C4-2B (cell line): ENCODE measurements at regions not wholly inside any gene's neighbourhood (a gene's known extent, or its start where the extent isn't known, plus 50 kb on each side); places are given as distances from the start of the nearest gene placed in this dataset.
A peak's percentile ranks its signal among the peaks of the same experiment; 100 is the strongest.

Experiments
- H3K27ac ChIP-seq: fragments of 450-650 bp; 2 replicates; pipeline ENCODE4 v1.5.1; 2017
- CTCF ChIP-seq: fragments of 450-650 bp; conservative IDR thresholded peaks from 2 replicates; pipeline ENCODE4 v1.5.1; 2017; ENCODE audit warnings: mild to moderate bottlenecking
- ZFX ChIP-seq: fragments of 450-650 bp; IDR thresholded peaks from 2 replicates; pipeline ENCODE4 v1.6.1; 2017

- TF ChIP-seq ZFX (no peak), CTCF (no peak)
- H3K27ac ChIP-seq: no peak overlapping the region
Observed at GRCh38 chr6:168369786-168370185, 50.2 kb upstream of the DACT2 start.

GRCh38 chr6:168370310-168370991 lies 50.9 kb upstream of the DACT2 start:
- no peak overlapping the region for H3K27ac ChIP-seq
- TF ChIP-seq CTCF (peak; percentile 91), ZFX (no peak)

GRCh38 chr6:168371185-168371584 lies 51.6 kb upstream of the DACT2 start:
- TF ChIP-seq CTCF: no peak
- TF ChIP-seq ZFX: no peak
- H3K27ac ChIP-seq: no peak overlapping the region

- no peak for TF ChIP-seq ZFX
- no peak for TF ChIP-seq CTCF
- no peak overlapping the region for H3K27ac ChIP-seq
Observed at GRCh38 chr6:168371618-168371980, 52.0 kb upstream of the DACT2 start.

- H3K27ac ChIP-seq: no peak overlapping the region
- TF ChIP-seq ZFX (no peak), CTCF (no peak)
Observed at GRCh38 chr6:168371981-168372711, 52.6 kb upstream of the DACT2 start.

- H3K27ac ChIP-seq: no peak overlapping the region
- TF ChIP-seq ZFX: no peak
- no peak for TF ChIP-seq CTCF
Observed at GRCh38 chr6:168372889-168373288, 53.3 kb upstream of the DACT2 start.

GRCh38 chr6:168373389-168373788 lies 53.8 kb upstream of the DACT2 start:
- no peak overlapping the region for H3K27ac ChIP-seq
- TF ChIP-seq CTCF (no peak), ZFX (no peak)
